ENCODE measurements at regions not wholly inside any gene's neighbourhood (a gene's known extent, or its start where the extent isn't known, plus 50 kb on each side); places are given as distances from the start of the nearest gene placed in this dataset.

DNA sequence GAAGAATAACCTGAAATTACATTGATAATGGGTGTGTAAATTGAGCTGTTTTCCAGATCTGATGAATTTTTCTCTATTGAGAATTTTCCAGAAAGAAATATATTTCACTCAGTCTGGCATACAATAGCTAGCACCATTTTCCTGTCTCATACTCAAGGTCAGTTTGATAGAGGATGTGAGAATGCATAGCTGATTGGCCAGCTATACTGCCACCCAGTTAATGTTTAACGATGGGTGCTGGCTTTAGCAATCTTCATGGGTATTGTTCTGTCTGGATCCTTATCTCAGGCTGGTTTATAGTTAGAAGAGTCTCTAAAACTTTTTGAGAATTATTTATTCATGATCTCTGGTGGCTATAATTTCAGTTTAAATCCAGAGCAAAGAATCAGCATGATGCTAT lies 147.4 kb downstream of the HDGFL1 start:
- TF ChIP-seq SMAD9 (CRISPR knock-in tag; IDR thresholded peaks at IDR 0.05) (no peak), ZNF558 (CRISPR knock-in tag; IDR thresholded peaks at IDR 0.05; ENCODE audit: borderline replicate concordance) (no peak), ATF1 (CRISPR knock-in tag; IDR thresholded peaks at IDR 0.05) (no peak), ZNF703 (CRISPR knock-in tag; IDR thresholded peaks at IDR 0.05; ENCODE audit: borderline replicate concordance) (no peak), ZNF629 (CRISPR knock-in tag; conservative IDR thresholded peaks at IDR 0.05) (no peak), ADNP (CRISPR knock-in tag; IDR thresholded peaks at IDR 0.05) (no peak)
- TF ChIP-seq, protein P1, sequence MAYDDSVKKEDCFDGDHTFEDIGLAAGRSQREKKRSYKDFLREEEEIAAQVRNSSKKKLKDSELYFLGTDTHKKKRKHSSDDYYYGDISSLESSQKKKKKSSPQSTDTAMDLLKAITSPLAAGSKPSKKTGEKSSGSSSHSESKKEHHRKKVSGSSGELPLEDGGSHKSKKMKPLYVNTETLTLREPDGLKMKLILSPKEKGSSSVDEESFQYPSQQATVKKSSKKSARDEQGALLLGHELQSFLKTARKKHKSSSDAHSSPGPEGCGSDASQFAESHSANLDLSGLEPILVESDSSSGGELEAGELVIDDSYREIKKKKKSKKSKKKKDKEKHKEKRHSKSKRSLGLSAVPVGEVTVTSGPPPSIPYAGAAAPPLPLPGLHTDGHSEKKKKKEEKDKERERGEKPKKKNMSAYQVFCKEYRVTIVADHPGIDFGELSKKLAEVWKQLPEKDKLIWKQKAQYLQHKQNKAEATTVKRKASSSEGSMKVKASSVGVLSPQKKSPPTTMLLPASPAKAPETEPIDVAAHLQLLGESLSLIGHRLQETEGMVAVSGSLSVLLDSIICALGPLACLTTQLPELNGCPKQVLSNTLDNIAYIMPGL (CRISPR knock-in tag; IDR thresholded peaks at IDR 0.05; ENCODE audit: borderline replicate concordance in 1 of 2, low read depth in 1 of 2), result no peak
- TF ChIP-seq, protein P2, sequence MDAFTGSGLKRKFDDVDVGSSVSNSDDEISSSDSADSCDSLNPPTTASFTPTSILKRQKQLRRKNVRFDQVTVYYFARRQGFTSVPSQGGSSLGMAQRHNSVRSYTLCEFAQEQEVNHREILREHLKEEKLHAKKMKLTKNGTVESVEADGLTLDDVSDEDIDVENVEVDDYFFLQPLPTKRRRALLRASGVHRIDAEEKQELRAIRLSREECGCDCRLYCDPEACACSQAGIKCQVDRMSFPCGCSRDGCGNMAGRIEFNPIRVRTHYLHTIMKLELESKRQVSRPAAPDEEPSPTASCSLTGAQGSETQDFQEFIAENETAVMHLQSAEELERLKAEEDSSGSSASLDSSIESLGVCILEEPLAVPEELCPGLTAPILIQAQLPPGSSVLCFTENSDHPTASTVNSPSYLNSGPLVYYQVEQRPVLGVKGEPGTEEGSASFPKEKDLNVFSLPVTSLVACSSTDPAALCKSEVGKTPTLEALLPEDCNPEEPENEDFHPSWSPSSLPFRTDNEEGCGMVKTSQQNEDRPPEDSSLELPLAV (CRISPR knock-in tag; conservative IDR thresholded peaks at IDR 0.05; ENCODE audit: low read depth), result no peak
- POLR2A ChIA-PET, result no interaction called here
- in situ Hi-C loops (cut with HindIII; ENCODE audit: extremely low pct_ligation_motif_present, low pct_unique_long_range_greater_than_20kb), result no loop called here
- ATAC-seq, result no peak
- FAIRE-seq, result no peak
- intact Hi-C loops (cut with micrococcal nuclease; ENCODE audit: unreplicated experiment), result no loop called here
- Histone ChIP-seq H3K27ac (ENCODE audit: extremely low read length, insufficient read depth, low read length) (no peak overlapping the region), H3K36me3 (replicated peaks in 1 of 2; ENCODE audit: control insufficient read depth in 1 of 2, insufficient read depth in 2 of 2, low read length in 2 of 2) (no peaks in the 10 kb centered on the region), H3K4me2 (ENCODE audit: low read depth, low read length) (no peak overlapping the region), H3K79me2 (ENCODE audit: insufficient read depth, low read length) (no peaks in the 10 kb centered on the region), H3K4me3 (replicated peaks in 1 of 3; ENCODE audit: insufficient read depth in 1 of 3, low read depth in 2 of 3, low read length in 3 of 3) (no peak overlapping the region), H3K4me1 (ENCODE audit: insufficient read depth, low read length) (no peaks in the 10 kb centered on the region), H3K9me3 (ENCODE audit: low read length) (peaks cover 84% of the 10 kb centered on the region), H2AFZ (ENCODE audit: low read length) (no peak overlapping the region), H3K27me3 (ENCODE audit: control insufficient read depth in 1 of 2, insufficient read depth in 2 of 2, low read length in 2 of 2) (no peaks in the 10 kb centered on the region), H3K9ac (ENCODE audit: insufficient read depth, low read depth, low read length) (no peak overlapping the region), H4K20me1 (ENCODE audit: insufficient read depth, low read length) (no peaks in the 10 kb centered on the region)
- no TSS peak for BruUV-seq (replicated peaks)
- CTCF ChIA-PET (ENCODE audit: low intra/inter-chr PET ratio, low total read pairs), result no interaction called here
- no peak for DNase-seq (ENCODE audit: low spot score)
- WGBS (ENCODE audit: low lambda C conversion rate), result 8% methylated on average over 1 of the region's 1 CpG

All from HepG2 (cell line).